PC-9 (cell line): ENCODE measurements at regions not wholly inside any gene's neighbourhood (a gene's known extent, or its start where the extent isn't known, plus 50 kb on each side); places are given as distances from the start of the nearest gene placed in this dataset.

Experiments used
- EZH2 ChIP-seq: fragments of 200-600 bp; sonication (generic); IDR thresholded peaks from 2 replicates; pipeline ENCODE4 v1.8.0; 2017; ENCODE audit warnings: antibody characterized with exemption, low read depth
- TF ChIP-seq, protein P1 (sequence below): fragments of 200-600 bp; sonication (generic); conservative IDR thresholded peaks from 2 replicates; pipeline ENCODE4 v1.6.1; 2017; ENCODE audit warnings: mixed run types, antibody characterized with exemption, mild to moderate bottlenecking, moderate library complexity

DNA sequence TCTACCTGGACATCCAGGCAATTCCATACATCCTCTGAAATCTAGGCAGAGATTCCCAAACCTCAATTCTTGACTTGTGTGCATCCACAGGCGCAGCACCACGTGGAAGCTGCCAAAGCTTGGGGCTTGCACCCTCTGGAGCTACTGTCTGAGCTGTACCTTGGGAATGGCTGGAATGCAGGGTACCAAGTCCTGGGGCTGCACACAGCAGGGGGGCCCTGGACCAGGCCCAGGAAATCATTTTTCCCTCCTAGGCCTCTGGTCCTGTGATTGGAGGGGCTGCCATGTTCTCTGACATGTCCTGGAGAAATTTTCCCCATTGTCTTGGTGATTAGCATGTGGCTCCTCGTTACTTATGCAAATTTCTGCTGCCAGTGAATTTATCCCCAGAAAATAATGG lies 391.9 kb upstream of the CHD6 start:
- TF ChIP-seq, protein P1, sequence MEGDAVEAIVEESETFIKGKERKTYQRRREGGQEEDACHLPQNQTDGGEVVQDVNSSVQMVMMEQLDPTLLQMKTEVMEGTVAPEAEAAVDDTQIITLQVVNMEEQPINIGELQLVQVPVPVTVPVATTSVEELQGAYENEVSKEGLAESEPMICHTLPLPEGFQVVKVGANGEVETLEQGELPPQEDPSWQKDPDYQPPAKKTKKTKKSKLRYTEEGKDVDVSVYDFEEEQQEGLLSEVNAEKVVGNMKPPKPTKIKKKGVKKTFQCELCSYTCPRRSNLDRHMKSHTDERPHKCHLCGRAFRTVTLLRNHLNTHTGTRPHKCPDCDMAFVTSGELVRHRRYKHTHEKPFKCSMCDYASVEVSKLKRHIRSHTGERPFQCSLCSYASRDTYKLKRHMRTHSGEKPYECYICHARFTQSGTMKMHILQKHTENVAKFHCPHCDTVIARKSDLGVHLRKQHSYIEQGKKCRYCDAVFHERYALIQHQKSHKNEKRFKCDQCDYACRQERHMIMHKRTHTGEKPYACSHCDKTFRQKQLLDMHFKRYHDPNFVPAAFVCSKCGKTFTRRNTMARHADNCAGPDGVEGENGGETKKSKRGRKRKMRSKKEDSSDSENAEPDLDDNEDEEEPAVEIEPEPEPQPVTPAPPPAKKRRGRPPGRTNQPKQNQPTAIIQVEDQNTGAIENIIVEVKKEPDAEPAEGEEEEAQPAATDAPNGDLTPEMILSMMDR, result no peak
- no peak for TF ChIP-seq EZH2
